ENCODE measurements at regions not wholly inside any gene's neighbourhood (a gene's known extent, or its start where the extent isn't known, plus 50 kb on each side); places are given as distances from the start of the nearest gene placed in this dataset.
"Not testable (repeated sequence)": the region's sequence is repeated elsewhere in the genome, so short reads cannot be mapped to it uniquely, and the experiment has no call there.

DNA sequence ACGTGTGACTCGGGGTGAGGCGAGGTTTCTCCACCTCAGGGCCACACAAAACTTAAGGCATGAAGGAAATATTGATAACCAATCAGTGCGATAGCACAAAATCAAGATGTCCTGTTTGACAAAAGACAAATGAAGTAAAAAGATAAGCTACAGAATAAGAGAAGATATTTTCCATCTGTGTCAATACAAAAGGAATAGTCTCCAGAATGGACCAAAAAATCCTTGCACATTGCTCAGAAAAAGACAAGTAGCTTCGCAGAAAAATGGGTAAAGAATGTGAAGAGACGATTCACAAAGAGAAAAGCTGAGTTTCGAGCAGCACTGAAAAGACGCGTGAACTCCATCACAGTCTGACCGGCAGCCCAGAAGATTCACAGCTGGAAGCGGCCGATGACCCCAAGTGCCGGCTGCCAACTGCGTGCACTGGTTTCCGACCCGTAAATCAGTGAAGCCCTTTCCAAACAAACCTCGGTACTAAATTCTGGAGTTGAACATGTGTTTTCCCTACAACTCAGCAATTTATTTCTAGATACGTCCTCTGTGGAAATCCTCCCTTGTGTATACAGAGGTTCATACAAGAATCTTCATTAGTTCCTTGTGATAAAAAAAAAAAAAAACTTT, 308.4 kb downstream of the BRD1 start:
- no peak for DNase-seq

DNA sequence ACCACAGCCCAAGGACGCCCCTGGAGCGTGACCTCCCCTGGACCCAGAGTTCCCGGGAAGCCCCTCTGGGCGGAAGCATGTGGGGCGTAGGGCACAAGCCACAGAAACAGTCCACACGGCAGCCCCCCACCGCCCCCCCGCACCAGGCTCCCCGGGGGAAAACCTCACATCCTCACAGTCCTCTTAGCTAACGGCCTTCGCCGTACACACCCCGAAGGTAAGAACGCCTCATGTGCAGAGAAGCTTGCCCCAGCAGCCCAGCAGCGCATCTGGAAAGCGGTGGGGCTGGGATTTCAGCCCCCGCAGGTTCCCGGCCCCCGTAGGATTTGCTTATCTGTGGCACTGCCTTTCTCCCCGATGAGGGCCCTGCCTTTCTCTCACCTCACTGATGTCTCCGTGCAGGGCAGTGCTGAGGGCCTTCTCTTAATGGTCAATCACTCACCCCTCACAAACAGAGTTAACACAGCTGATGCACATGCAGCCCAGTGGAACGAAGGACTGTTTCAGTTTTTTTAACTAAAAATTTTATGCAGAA, 309.2 kb downstream of the BRD1 start:
- DNase-seq: no peak

DNA sequence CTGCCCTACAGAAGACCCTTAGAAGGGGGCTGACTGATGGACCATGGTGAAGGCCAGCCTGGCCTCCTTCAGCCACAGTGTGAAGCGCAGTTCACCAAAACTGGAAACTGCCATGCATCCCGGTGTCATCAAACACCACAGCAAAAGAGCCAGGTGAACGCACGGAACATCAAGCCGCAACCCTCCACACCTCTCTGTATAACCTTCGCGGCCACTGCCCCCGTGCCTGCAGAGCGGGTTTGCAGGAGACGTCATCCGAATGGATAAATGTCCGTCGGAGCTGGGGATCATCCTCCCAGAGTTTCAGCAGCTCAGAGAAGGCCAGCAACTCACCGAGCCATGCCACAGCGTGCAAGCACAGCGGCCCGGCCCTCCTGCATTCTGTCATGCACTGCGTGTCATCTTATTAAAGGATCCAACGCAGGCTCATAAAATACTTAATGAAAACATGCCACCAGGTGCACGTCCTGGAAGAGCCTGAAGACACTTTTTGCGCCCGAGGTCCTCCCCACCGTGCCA, 309.9 kb downstream of the BRD1 start:
- DNase-seq: no peak

DNA sequence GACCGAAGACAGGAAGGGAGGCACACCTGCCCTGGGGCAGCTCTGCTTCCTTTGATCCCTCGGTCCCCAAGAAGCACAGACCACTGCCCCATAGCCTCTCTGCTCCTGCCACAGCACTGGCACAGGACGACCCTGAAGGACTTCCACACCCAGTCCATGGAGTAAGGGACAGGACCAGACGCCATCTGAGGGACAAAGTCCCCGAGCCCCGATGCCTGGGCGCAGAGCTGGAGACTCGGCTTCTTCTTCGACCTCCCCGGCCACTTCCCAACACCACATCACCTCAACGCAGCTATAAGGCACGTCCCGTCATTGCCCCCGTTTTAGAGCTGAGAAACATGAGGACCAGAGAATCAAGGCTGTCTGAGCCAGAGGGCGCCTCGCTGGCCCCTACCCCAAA, 310.5 kb downstream of the BRD1 start:
- no peak for DNase-seq

DNA sequence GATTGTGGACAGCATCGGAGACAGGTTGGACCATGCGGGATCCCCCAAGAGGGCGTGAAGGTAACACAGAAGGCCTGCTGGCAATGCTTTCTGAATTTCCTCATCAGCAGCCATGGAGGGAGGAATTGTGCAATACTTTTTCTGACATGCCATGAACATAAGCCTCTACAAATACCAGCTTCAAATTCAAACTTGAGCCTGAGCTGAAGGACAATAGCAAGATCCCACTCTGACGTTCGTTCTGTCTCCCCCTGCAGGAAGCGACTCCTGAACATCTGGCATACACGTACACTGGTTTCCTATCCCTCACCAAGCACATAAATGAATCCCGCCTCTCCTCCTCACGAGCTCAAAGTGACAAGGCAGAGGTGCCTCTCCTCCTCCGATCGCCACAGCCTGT, 312.2 kb downstream of the BRD1 start:
- no peak for DNase-seq

DNA sequence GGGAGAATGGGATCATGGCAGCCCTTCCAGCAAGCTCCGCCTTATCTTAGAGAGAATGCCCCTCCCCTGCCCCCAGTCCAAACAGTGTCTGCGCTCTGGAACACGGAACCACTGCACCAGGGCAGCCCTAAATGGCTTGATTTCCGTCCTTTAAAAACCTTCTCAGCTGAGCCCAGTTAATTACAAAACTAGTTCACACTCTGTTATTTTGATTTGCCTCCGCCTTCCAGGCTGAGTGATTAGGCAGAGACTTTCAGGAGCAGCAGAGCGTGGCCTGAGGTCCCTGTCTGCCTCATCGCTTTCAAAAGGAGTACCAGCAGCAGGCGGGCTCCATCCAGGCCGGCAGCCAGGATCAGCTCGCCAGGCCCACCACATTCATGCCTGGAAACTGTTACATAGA, 313.0 kb downstream of the BRD1 start:
- no peak for DNase-seq

DNA sequence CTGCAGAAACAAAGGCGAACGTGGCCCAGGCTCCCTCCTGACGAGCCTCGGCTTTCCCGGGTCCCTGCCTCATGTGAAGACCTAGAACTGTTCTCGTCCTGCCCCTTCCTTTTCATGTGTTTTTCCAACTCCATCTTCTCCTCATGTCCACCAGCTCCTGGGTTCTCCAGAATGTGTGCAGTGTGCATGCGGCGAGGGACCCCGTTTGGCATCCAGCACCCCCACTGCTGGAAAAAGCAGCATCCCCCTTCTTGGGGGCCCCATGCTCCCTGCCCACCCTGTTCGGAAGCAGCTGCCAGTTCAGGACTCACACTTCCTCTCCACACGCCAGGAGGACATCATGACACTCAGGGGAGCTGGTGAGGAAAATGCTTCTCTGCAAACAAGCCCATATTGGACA, 313.5 kb downstream of the BRD1 start:
- DNase-seq: no peak

DNA sequence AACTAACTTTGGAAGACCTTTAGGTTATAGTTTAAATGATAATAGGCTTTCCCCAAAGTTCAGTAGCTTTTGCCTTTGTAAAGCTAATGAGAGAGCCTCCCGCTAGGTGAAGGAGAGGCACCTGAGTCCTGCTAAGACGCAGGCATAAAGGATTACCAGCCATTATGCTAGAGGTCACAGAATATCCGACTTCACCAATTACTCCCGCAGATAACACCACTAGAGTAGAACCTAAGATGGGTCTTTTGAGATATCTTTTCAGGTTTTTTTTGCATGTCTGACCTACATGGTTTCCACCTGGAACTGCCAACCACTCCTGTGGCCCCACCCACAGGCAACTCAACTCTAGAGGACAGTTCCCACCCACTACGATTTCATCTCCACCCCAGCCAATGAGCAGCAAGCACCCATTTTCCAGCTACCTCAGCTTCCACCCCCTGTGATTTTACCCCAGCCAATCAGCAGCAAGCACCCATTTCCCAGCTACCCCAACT, 314.3 kb downstream of the BRD1 start:
- no peak for DNase-seq

DNA sequence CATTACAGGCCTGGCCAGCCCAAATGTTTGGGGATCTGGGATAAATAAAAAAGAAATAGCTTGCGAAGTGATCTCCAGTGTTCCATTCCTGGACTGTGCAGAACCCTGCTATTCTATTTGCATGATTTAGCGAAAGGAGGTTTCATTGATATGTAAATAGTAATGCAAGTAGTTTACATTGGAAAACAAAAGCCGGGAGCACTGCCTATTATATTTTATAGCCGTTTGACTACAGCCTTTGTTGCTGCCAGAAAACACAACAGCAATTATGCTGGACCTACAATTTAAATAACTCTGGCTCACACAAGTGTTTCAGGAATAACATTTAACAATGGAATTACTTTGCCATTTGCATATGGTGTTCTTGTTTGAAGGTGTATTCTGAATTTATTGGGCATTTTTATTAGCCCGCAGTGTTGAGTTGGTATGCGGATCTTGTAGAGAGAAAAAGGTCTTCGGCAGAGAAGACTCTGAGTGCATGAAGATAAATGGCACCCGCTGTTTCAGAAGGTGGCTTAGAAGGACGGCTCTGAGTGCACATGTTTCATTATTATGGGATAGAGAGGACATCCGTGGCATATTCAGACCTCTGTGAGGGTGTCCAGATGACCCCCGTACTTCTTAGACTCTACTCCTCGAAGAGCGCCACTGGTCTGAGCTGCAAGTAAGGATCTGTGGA, 315.0 kb downstream of the BRD1 start:
- DNase-seq: no peak

DNA sequence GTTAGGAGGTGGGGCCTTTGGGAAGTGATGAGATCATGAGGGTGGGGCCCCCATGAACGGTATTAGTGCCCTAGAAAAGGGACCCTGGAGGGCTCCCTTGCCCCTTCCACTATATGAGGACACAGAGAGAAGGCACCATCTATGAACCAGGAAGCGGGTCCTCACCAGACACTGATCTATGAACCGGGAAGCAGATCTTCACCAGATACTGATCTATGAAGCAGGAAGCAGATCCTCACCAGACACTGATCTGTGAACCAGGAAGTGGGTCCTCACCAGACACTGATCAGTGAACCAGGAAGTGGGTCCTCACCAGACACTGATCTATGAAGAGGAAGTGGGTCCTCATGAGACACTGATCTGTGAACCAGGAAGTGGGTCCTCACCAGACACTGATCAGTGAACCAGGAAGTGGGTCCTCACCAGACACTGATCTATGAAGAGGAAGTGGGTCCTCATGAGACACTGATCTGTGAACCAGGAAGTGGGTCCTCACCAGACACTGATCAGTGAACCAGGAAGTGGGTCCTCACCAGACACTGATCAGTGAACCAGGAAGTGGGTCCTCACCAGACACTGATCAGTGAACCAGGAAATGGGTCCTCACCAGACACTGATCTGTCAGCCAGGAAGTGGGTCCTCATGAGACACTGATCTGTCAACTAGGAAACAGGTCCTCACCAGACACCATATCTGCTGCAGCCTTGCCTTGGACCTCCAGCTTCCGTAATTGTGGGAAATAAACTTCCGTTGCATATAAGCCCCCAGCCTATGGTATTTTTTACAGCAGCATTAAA, 316.1 kb downstream of the BRD1 start:
- DNase-seq: not testable (repeated sequence)

DNA sequence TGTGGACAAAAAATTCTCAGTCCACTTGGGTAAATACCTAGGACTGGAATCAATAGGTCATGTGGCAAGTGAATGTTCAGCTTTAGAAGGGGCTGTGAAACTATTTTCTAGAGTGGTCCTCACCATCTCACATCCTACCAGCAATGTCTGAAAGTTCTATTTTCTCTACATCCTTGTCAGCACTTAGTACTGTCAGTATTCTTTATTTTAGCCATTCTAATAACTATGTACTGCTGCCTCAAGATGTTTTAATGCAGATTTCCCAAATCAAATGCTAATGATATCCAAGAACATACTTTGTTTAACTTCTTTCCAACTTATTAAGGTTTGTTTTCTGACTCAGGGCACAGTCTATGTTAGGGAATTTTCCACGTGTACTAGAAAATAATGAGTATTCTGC, 317.0 kb downstream of the BRD1 start:
- no peak for DNase-seq

DNA sequence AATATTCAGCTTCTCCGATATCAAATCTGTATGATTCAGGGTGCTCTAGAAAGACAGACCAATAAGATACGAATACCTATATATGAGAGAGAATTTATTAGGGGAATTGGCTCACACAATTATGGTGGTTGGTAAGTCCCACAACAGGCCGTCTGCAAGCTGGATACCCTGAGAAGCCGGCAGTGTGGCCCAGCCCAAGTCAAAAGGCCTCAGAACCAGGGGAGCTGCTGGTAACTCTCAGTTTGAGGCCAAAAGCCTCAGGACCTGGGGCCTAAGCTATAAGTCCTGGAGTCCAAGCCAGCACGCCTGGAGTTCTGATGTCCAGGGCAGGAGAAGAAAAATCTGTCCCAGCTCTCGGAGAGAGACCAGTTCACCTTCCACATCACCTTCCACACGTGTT, 318.7 kb downstream of the BRD1 start:
- no peak for DNase-seq

DNA sequence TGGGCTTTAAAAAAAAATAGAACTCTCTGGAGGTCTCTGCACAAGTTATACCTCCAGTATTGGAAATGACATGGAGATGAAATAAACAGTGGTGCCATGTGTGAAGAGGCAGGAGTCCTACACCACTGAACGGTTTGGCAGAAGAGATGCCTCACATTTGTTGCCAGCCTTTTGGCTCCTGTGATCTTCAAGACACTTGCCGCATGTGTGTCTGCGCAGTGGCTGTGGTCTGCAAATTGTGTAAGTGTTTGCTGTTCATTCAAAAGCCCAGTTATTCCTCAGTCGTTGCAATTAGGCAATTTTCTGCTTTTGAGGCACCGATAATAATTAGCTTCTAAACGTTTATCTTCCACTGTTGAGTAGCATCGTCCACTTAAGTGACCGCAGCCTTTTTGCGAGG, 319.1 kb downstream of the BRD1 start:
- DNase-seq: no peak

DNA sequence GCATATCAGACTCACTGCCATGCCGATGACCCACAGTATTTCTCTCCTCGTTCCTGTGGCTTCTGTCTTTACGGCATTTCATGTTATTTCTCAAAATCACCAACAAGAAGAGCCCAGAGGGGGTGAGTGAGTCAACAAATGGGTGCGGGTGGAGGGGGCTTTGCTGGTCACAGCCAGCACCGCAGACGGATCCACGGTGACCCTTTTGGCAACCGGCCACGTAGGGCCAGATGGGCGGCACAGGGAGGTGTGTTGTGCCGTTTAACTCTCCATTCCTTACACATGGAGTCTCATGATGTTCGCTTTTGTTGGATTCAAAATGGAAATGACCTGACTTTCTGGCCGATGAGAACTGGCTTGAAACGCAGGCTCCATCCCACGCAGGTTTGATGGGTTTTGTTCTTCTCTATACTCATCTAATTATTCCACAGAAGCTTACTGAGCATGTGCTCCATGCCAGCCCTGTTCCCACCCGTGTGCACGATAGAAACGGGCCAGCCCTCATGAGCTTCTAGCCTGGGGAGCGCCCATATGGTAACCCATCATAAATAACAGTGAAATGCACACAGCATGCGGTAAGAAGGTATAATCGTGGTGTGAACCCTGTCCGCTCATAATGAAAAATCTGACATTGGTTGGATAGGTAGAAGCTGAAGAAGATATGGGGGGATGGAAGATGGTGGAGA, 319.9 kb downstream of the BRD1 start:
- no peak for DNase-seq

DNA sequence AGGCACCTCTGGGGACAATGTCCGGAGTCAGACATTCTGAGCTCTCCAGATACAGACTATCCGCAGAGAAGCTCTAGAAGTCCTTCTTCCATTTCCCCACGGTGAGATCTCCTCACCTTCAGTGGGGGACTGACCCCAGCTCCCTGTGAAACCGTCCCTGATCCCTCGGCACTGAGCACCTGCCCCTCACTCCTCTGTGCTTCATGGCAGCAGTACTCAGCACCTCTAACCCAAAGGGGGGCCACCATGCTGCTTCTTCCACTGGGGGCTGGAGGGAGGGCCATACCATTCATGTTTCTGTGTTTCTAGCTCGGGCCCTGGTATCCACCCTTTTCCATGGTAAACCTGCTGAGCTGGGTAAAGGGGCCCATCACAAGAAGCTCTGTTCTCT, 321.7 kb downstream of the BRD1 start:
- no peak for DNase-seq

DNA sequence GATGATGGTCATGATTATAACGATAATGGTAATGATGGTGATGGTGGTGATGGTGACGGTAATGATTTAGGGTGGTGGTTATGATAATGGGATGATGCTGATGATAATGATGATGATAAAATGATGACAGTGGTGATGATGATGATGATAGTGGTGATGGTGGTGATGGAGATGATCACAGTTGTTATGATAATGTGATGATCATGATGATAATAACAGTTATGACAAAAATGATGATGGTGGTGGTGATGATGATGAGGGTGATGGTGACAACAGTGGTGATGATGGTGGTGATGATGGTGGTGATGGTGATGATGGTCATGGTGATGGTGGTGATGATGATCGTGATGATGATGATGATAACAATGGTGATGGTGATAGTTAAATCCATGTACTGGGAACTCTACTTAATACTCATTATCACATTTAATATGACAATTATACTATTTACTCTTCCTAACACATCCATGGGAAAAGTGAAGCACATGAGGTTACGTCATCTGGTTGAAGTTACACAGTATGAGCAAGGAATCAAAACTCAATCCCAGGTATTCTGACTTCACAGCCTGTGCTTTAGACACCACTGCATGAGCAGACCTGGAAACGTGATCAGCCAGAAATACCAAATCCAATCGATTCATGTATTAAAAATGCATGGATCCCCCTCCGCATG, 322.2 kb downstream of the BRD1 start:
- DNase-seq: no peak

DNA sequence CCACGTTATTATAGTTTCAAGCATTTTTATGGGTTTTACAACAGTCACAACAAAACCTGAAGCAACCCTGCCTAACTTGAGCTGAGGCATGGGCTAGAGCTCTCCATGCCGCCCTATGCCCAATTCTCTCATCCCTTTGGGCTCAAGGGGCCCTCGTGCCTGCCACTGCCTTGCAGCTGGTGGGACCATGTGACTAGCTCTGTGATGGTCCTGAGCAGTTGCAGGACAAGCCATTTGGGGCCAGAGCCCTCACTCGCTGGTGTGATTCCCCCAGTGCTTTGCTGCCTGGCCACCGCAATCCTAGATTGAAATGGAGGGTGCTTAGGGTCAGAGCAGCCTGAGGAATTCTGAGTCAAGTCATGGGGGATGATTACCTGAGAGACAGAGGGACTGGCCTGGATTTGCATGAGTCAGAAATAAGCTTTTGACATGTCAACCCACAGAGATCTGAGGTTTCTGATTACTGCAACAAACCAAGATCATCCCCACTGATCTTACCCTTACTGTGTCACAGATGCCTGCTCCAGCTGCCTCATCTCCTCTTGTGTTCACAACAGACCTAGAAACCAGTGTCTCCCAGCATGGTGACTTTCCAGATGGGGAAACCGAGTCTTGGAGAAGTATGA, 323.7 kb downstream of the BRD1 start:
- DNase-seq: no peak

DNA sequence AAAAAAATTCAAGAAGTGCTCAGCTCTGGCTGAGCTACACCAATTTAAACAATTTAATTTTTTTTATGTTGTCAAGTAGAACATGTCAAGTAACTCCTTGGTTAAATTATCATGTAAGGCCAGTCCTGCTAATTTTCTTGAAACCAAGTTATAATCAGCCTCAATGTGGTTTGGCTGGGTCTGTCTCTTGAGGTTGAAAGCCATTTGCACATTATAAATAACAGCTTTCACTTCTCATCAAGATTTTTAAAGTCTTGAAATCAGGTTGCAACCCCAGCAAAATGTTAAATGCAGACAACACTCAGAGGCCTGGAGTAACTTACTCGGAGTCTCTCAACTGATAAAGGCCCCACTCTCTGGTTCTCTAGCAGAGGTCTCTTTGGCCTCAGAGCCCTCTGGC, 324.4 kb downstream of the BRD1 start:
- DNase-seq: no peak

DNA sequence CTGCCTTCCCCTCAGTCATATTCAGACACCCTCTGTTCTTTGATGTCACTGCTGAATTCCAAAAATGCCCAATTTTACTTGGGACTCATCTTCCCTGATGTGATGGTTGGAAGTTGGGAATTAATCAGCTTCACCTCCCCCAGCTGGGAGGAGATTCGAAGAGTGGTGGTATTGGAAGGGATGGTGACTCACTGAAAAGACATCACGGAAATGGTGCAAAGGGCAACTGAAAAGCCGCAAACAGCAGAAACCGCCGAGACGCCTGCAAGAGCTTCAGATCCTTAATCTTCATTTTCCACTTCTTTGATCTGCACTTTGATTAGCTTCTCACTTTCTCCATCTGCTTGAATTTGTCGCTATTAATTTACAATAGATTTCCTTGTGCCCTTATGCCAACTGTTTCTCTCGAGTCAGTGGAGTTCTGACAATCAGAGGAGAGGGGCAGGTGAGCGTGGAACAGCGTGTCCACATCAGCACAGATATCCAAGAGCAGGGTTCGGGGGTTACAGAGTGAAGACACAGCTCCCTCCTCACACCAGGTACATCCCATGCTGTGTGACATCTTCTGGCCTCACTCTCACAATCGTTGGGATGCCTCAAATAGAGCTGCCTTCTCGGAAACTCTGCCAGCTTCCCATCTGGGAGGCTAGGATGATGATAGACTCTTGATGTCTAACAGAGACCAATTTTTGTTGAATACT, 325.4 kb downstream of the BRD1 start:
- no peak for DNase-seq

DNA sequence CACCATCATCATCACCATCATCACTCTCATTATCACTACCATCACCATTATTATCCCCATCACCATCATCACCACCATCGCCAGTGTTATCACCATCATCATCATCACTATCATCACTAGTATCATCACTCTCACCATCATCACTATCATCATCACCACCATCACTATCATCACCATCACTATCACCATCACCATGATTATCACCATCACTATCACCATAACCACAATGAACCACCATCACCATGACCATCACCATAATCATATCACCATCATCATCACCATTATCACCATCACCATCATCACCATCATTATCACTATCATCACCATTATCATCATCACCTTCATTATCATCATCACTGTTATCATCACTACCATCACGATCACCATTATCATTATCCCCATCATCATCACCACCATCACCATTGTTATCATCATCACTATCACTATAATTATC, 326.7 kb downstream of the BRD1 start:
- no peak for DNase-seq

DNA sequence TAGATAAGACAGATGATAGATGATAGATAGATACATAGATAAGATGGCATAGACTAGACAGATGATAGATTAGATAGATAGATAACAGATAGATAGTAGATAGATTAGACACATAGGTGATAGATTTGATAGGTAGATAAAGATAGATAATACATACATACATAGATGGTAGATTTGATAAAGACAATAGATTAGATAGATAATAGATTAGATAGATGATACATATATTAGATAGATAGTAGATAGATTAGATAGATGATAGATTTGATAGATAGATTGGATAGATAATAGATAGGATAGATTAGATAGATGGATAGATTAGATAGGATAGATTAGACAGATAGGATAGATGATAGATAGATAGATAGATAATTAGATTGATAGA, 327.6 kb downstream of the BRD1 start:
- DNase-seq: no peak
